WTC11 (cell line): ENCODE measurements at regions not wholly inside any gene's neighbourhood (a gene's known extent, or its start where the extent isn't known, plus 50 kb on each side); places are given as distances from the start of the nearest gene placed in this dataset.

Experiments used
- ATAC-seq: fragments of 200-7000 bp; cut with Tn5 transposase; 2 replicates; pipeline ENCODE4 v1.10.0; 2021; ENCODE audit warnings: mild to moderate bottlenecking, moderate library complexity
- CTCF ChIA-PET: fragments of 300-600 bp; sonication (Branson Sonifier 250); formaldehyde crosslinking; loops from one replicate; lab custom pipeline; 2021; ENCODE audit warnings: antibody characterized with exemption; lab: Charles Lee
- POLR2A ChIA-PET: fragments of 350-600 bp; sonication (Branson Sonifier 250); formaldehyde crosslinking; loops from one replicate; lab custom pipeline; 2021; ENCODE audit warnings: antibody characterized with exemption; lab: Charles Lee
- DNase-seq: peaks from one replicate; pipeline ENCODE4 v3.0.0; 2021; ENCODE audit warnings: low spot score
- H3K27ac Mint-ChIP-seq: 2 replicates; pipeline ENCODE4 v1.8.0; 2021; ENCODE audit warnings: mixed read lengths
- H3K27me3 Mint-ChIP-seq: 2 replicates; pipeline ENCODE4 v1.8.0; 2021; ENCODE audit warnings: low read depth, mild to moderate bottlenecking, moderate library complexity, mixed read lengths
- H3K36me3 Mint-ChIP-seq: 2 replicates; pipeline ENCODE4 v1.8.0; 2021; ENCODE audit warnings: mixed read lengths
- H3K4me1 Mint-ChIP-seq: 2 replicates; pipeline ENCODE4 v1.8.0; 2022; ENCODE audit warnings: mixed read lengths
- H3K4me3 Mint-ChIP-seq: 2 replicates; pipeline ENCODE4 v1.8.0; 2021; ENCODE audit warnings: mild to moderate bottlenecking, moderate library complexity, mixed read lengths
- H3K9me3 Mint-ChIP-seq: 2 replicates; pipeline ENCODE4 v1.8.0; 2021; ENCODE audit warnings: mixed read lengths
- ESRRA ChIP-seq: sonication (generic); formaldehyde crosslinking; IDR thresholded peaks from 2 replicates; pipeline ENCODE4 v1.8.1; 2022; ENCODE audit warnings: mild to moderate bottlenecking, missing genetic modification reagents, borderline replicate concordance
- ETV6 ChIP-seq: sonication (generic); formaldehyde crosslinking; IDR thresholded peaks from 2 replicates; pipeline ENCODE4 v1.8.1; 2022; ENCODE audit warnings: mild to moderate bottlenecking, missing genetic modification reagents
- FOXK1 ChIP-seq: sonication (generic); formaldehyde crosslinking; IDR thresholded peaks from 2 replicates; pipeline ENCODE4 v1.8.0; 2022; ENCODE audit warnings: mild to moderate bottlenecking, moderate library complexity, missing genetic modification reagents
- GRHL2 ChIP-seq: fragments of 250-450 bp; sonication (Bioruptor Pico); IDR thresholded peaks from 2 replicates; pipeline ENCODE4 v1.8.0; 2022; ENCODE audit warnings: mild to moderate bottlenecking, moderate library complexity; ENCODE audit not compliant: insufficient replicate concordance, severe bottlenecking
- JAZF1 ChIP-seq: fragments of 250-450 bp; sonication (Bioruptor Pico); IDR thresholded peaks from 2 replicates; pipeline ENCODE4 v1.9.0; 2021; ENCODE audit warnings: moderate library complexity, mild to moderate bottlenecking, inconsistent platforms
- MXD4 ChIP-seq: fragments of 250-450 bp; sonication (Bioruptor Pico); IDR thresholded peaks from 2 replicates; pipeline ENCODE4 v1.8.0; 2021; ENCODE audit warnings: mild to moderate bottlenecking, moderate library complexity, borderline replicate concordance
- NFATC4 ChIP-seq: fragments of 250-450 bp; sonication (Bioruptor Pico); IDR thresholded peaks from 2 replicates; pipeline ENCODE4 v1.9.0; 2021; ENCODE audit warnings: mild to moderate bottlenecking
- NFE2L1 ChIP-seq: sonication (generic); formaldehyde crosslinking; IDR thresholded peaks from 2 replicates; pipeline ENCODE4 v1.8.1; 2023; ENCODE audit warnings: missing genetic modification reagents
- OVOL2 ChIP-seq: fragments of 250-450 bp; sonication (Bioruptor Pico); IDR thresholded peaks from 2 replicates; pipeline ENCODE4 v1.9.0; 2021; ENCODE audit warnings: mild to moderate bottlenecking, borderline replicate concordance
- SMAD3 ChIP-seq: sonication (generic); formaldehyde crosslinking; IDR thresholded peaks from 2 replicates; pipeline ENCODE4 v1.8.0; 2022; ENCODE audit warnings: missing genetic modification reagents, mild to moderate bottlenecking, borderline replicate concordance
- TP53 ChIP-seq: sonication (generic); formaldehyde crosslinking; IDR thresholded peaks from 2 replicates; pipeline ENCODE4 v1.8.1; 2023; ENCODE audit warnings: mild to moderate bottlenecking, missing genetic modification reagents
- ZBTB21 ChIP-seq: sonication (generic); formaldehyde crosslinking; IDR thresholded peaks from 2 replicates; pipeline ENCODE4 v1.8.1; 2023; ENCODE audit warnings: mild to moderate bottlenecking, missing genetic modification reagents, borderline replicate concordance
- ZNF263 ChIP-seq: sonication (generic); formaldehyde crosslinking; IDR thresholded peaks from 2 replicates; pipeline ENCODE4 v1.8.1; 2022; ENCODE audit warnings: low read depth, mild to moderate bottlenecking, moderate library complexity, missing genetic modification reagents
- ZNF317 ChIP-seq: sonication (generic); formaldehyde crosslinking; IDR thresholded peaks from 2 replicates; pipeline ENCODE4 v1.8.1; 2023; ENCODE audit warnings: low read depth, mild to moderate bottlenecking, moderate library complexity, missing genetic modification reagents, borderline replicate concordance
- ZNF396 ChIP-seq: fragments of 250-450 bp; sonication (Bioruptor Pico); IDR thresholded peaks from 2 replicates; pipeline ENCODE4 v1.8.0; 2021; ENCODE audit warnings: mild to moderate bottlenecking, moderate library complexity, borderline replicate concordance
- TF ChIP-seq, protein P1 (sequence below): sonication (generic); formaldehyde crosslinking; IDR thresholded peaks from 2 replicates; pipeline ENCODE4 v1.8.1; 2022; ENCODE audit warnings: low read depth, mild to moderate bottlenecking, moderate library complexity, missing genetic modification reagents, borderline replicate concordance
- TF ChIP-seq, protein P2 (sequence below): sonication (generic); formaldehyde crosslinking; IDR thresholded peaks from 2 replicates; pipeline ENCODE4 v1.8.0; 2022; ENCODE audit warnings: mild to moderate bottlenecking, missing genetic modification reagents
- TF ChIP-seq, protein P3 (sequence below): sonication (generic); formaldehyde crosslinking; IDR thresholded peaks from 2 replicates; pipeline ENCODE4 v1.8.1; 2023; ENCODE audit warnings: mild to moderate bottlenecking, missing genetic modification reagents, moderate library complexity
- TF ChIP-seq, protein P4 (sequence below): sonication (generic); formaldehyde crosslinking; IDR thresholded peaks from 2 replicates; pipeline ENCODE4 v1.8.0; 2023; ENCODE audit warnings: missing genetic modification reagents
- TF ChIP-seq, protein P5 (sequence below): sonication (generic); formaldehyde crosslinking; IDR thresholded peaks from 2 replicates; pipeline ENCODE4 v1.8.1; 2022; ENCODE audit warnings: low read depth, missing genetic modification reagents, borderline replicate concordance

DNA sequence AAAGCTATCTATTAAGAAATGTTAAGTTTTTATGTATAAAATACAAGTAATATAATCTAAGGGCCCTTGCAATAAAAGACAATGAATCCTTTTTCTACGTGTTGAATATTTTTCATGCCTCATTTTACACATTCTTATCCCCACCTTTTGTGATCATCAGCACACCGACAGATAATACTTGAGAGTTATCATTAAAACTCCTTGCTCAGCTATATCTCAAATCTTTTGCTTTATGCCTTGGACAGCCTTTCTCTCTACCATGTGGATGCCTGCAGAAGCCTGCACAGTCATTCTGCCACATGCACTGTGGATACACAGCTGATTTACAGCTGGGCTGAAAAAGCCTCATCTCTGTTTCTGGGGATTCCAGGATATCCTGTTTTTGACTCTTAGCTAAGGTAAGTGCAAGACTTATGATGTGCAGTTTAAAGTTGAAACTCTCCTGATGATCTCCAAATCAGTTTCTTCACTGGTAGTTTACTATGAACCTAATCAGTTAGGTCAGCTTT is 1565.1 kb downstream of the SI start (continued):
- TF ChIP-seq, protein P1, sequence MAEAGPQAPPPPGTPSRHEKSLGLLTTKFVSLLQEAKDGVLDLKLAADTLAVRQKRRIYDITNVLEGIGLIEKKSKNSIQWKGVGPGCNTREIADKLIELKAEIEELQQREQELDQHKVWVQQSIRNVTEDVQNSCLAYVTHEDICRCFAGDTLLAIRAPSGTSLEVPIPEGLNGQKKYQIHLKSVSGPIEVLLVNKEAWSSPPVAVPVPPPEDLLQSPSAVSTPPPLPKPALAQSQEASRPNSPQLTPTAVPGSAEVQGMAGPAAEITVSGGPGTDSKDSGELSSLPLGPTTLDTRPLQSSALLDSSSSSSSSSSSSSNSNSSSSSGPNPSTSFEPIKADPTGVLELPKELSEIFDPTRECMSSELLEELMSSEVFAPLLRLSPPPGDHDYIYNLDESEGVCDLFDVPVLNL (CRISPR knock-in tag): no peak
- TF ChIP-seq SMAD3 (no peak), OVOL2 (CRISPR knock-in tag) (no peak), ZNF396 (CRISPR knock-in tag) (no peak), FOXK1 (CRISPR knock-in tag) (no peak), ZNF263 (CRISPR knock-in tag) (no peak)
- TF ChIP-seq, protein P2, sequence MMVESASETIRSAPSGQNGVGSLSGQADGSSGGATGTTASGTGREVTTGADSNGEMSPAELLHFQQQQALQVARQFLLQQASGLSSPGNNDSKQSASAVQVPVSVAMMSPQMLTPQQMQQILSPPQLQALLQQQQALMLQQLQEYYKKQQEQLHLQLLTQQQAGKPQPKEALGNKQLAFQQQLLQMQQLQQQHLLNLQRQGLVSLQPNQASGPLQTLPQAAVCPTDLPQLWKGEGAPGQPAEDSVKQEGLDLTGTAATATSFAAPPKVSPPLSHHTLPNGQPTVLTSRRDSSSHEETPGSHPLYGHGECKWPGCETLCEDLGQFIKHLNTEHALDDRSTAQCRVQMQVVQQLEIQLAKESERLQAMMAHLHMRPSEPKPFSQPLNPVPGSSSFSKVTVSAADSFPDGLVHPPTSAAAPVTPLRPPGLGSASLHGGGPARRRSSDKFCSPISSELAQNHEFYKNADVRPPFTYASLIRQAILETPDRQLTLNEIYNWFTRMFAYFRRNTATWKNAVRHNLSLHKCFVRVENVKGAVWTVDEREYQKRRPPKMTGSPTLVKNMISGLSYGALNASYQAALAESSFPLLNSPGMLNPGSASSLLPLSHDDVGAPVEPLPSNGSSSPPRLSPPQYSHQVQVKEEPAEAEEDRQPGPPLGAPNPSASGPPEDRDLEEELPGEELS (CRISPR knock-in tag): no peak
- TF ChIP-seq, protein P3, sequence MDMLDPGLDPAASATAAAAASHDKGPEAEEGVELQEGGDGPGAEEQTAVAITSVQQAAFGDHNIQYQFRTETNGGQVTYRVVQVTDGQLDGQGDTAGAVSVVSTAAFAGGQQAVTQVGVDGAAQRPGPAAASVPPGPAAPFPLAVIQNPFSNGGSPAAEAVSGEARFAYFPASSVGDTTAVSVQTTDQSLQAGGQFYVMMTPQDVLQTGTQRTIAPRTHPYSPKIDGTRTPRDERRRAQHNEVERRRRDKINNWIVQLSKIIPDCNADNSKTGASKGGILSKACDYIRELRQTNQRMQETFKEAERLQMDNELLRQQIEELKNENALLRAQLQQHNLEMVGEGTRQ (CRISPR knock-in tag): no peak
- TF ChIP-seq, protein P4, sequence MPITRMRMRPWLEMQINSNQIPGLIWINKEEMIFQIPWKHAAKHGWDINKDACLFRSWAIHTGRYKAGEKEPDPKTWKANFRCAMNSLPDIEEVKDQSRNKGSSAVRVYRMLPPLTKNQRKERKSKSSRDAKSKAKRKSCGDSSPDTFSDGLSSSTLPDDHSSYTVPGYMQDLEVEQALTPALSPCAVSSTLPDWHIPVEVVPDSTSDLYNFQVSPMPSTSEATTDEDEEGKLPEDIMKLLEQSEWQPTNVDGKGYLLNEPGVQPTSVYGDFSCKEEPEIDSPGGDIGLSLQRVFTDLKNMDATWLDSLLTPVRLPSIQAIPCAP (CRISPR knock-in tag): no peak

DNA sequence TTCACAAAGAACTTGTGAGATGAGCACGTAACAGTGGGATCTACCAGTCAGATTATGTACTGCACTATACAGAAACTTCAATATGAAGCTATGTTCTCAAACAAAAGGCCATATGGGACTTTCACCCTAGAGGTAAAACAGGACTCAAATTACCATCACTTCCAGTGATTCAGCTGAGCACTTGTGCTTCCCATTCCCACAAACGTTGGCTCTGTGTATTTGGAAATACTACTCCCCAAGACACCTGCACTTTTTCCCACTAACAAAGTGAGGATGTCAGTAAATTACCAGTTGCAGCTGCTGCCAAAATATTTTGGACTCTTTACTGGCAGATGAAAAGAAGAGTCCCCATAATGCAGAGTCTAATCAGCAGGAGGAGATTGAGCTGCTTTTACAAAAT is 1570.1 kb downstream of the SI start:
- ATAC-seq (no peak), DNase-seq (no peak)
- Mint-ChIP-seq H3K36me3 (no peaks in the 10 kb centered on the region), H3K9me3 (no peaks in the 10 kb centered on the region), H3K4me3 (no peak overlapping the region), H3K27me3 (no peaks in the 10 kb centered on the region), H3K4me1 (no peaks in the 10 kb centered on the region), H3K27ac (no peak overlapping the region)
- ChIA-PET POLR2A (no interaction called here), CTCF (no interaction called here)
- TF ChIP-seq MXD4: no peak
- no peak for TF ChIP-seq GRHL2 (CRISPR knock-in tag)
- TF ChIP-seq OVOL2 (CRISPR knock-in tag): no peak
- no peak for TF ChIP-seq ETV6 (CRISPR knock-in tag)
- TF ChIP-seq TP53: no peak
- TF ChIP-seq ESRRA (CRISPR knock-in tag): no peak
- TF ChIP-seq JAZF1: no peak
- TF ChIP-seq, protein P4 (CRISPR knock-in tag): no peak
- TF ChIP-seq, protein P5, sequence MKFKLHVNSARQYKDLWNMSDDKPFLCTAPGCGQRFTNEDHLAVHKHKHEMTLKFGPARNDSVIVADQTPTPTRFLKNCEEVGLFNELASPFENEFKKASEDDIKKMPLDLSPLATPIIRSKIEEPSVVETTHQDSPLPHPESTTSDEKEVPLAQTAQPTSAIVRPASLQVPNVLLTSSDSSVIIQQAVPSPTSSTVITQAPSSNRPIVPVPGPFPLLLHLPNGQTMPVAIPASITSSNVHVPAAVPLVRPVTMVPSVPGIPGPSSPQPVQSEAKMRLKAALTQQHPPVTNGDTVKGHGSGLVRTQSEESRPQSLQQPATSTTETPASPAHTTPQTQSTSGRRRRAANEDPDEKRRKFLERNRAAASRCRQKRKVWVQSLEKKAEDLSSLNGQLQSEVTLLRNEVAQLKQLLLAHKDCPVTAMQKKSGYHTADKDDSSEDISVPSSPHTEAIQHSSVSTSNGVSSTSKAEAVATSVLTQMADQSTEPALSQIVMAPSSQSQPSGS (CRISPR knock-in tag): no peak
- TF ChIP-seq ZBTB21 (CRISPR knock-in tag): no peak
- no peak for TF ChIP-seq ZNF317
- no peak for TF ChIP-seq NFE2L1
- TF ChIP-seq, protein P2 (CRISPR knock-in tag): no peak
- no peak for TF ChIP-seq NFATC4 (CRISPR knock-in tag)
